NCI-H1930 (cell line): ENCODE measurements at regions not wholly inside any gene's neighbourhood (a gene's known extent, or its start where the extent isn't known, plus 50 kb on each side); places are given as distances from the start of the nearest gene placed in this dataset.
"Not testable (repeated sequence)": the region's sequence is repeated elsewhere in the genome, so short reads cannot be mapped to it uniquely, and the experiment has no call there.

Experiments used
- DNase-seq, 2 experiments: peaks; one replicate each; lab custom pipeline; 2025; lab: John Stamatoyannopoulos, UW

GRCh38 chr5:84480873-84481637, 96.4 kb upstream of the EDIL3 start:
- DNase-seq = no peak

- no peak for DNase-seq
These were observed 93.9 kb upstream of the EDIL3 start for GRCh38 chr5:84478603-84479002.

- no peak for DNase-seq
These were observed 92.8 kb upstream of the EDIL3 start for GRCh38 chr5:84477485-84477884.

GRCh38 chr5:84474126-84474525, 89.4 kb upstream of the EDIL3 start:
- DNase-seq = no peak

GRCh38 chr5:84453405-84453804, 68.7 kb upstream of the EDIL3 start:
- no peak for DNase-seq

- DNase-seq = no peak
These were observed 66.1 kb upstream of the EDIL3 start for GRCh38 chr5:84450617-84451414.

- DNase-seq = no peak
These were observed 60.5 kb upstream of the EDIL3 start for GRCh38 chr5:84445049-84445685.

- no peak for DNase-seq
These were observed 53.8 kb upstream of the EDIL3 start for GRCh38 chr5:84438456-84438855.

GRCh38 chr5:84437673-84438315, 53.1 kb upstream of the EDIL3 start:
- no peak for DNase-seq

GRCh38 chr5:84436866-84437265, 52.2 kb upstream of the EDIL3 start:
- no peak for DNase-seq

- DNase-seq = not testable (repeated sequence)
These were observed 51.2 kb upstream of the EDIL3 start for GRCh38 chr5:84435861-84436346.
